GM18873 (cell line): ENCODE measurements at regions not wholly inside any gene's neighbourhood (a gene's known extent, or its start where the extent isn't known, plus 50 kb on each side); places are given as distances from the start of the nearest gene placed in this dataset.
A peak's percentile ranks its signal among the peaks of the same experiment; 100 is the strongest.

Source experiments
- ATAC-seq: cut with Tn5 transposase; IDR thresholded peaks from one replicate; pipeline ENCODE4 v1.9.1; 2021; ENCODE audit warnings: mild to moderate bottlenecking, moderate library complexity, moderate number of reproducible peaks; ENCODE audit not compliant: unreplicated experiment, low FRiP score

DNA sequence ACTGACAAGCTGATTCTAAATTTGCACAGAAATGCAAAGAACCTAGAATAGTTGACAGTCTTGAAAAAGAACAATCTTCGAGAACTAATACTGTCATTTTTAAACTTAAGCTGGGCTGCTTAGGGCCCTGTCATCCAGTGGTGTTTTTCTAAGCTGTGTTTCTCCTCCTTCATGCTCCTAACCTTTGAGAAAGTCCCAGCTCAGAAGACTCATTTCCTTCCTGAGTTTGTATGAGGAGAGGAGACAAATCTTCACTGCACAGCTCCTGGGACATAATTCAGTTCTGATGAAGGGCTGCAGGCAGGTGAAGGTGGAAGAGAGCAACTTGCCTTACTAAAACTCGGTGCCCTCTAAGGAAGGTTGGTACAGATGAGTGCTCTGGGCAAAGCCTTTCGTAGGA, 109.5 kb upstream of the ANKRD55 start:
- no peak for ATAC-seq

DNA sequence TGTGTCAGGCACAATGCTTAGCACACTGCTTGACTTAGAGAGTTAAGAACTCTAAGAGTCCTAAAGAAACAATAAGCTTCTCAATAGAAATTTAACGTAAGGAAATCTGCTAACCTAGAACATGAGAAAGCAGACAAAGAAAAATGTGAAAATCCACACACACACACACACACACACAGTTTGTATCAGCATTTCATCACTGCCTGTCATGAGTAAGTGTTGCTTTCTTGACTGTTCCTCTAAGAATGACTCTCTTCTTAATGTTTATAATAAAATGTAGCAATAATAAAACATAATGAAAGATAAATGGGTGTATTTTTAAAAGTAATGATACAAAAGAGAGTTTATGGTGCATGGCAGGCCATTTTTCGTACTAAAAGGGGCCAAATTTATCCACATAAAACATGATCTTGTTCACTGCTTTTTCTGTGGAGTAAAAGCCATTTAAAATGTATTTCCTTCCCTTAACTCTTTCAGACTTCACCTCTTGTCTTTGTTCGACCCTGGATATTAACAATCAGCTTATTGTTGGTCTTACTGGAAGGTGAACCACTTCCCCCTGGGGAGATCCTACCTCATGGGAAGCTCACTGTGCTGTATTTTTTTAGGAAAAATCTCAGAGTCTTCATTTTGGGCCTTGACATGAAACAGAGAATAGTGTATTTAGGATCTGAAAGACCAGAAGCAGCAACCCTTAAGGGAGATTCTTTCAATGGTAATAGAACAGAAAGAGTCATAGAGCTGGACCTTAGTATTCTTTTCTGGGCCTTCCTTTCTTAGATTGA, 107.3 kb upstream of the ANKRD55 start:
- ATAC-seq: no peak

DNA sequence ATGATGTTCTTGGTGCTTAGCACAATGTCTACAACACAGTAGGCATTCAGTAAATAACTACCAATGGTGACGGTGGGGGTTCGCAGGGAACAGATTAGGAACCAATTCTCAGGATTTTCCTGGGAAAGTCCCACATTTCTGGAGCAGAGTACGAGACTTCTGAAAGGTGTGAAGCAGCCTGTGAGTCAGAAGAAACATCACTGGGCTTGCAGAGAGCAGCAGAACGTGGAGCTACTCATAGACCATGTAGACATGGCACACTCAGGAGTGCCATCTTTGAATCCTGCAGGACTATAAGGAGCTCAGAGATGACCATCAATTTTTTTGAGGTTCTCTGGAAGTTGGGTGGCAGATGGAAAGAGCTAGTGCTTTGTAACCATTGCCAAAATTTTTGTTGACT, 106.6 kb upstream of the ANKRD55 start:
- ATAC-seq: no peak

DNA sequence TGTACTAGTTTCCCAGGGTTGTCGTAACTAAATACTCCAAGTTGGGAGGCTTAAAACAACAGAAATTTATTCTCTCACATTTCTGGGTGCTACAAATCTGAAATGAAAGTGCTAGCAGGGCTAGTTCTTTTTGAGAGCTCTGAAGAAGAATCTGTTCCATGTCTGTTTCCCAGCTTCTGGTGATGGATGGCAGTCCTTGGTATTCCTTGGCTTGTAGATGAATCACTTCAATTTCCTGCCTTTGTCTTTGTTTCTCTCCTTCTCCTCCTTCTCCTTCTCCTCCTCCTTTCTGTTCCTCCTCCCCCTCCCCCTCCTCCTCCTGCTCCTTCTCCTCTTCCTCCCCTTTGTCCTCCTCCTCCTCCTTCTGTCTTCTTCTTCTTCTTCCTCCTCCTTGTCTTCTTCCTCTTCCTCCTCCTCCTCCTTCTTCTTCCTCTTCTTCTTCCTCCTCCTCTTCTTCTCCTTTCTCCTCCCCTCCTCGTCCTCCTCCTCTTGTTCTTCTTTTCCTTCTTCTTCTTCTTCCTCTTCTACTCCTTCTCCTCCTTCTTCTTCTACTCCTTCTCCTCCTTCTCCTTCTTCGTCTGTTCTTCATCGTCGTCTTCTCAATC, 104.7 kb upstream of the ANKRD55 start:
- no peak for ATAC-seq

DNA sequence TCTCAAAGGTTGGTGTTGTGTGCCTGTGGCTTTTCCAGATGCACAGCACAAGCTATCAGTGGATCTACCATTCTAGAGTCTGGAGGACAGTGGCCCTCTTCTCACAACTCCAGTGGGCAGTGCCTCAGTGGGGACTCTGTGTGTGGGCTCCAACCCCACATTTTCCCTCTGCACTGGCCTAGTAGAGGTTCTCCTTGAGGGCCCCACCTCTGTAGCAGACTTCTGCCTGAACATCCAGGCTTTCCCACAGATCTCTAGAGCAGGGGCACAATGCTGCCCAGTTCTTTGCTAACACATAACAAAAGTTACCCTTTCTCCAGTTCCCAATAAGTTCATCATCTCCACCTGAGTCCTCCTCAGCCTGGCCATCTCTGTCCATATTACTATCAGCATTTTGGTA, 102.1 kb upstream of the ANKRD55 start:
- ATAC-seq: no peak

DNA sequence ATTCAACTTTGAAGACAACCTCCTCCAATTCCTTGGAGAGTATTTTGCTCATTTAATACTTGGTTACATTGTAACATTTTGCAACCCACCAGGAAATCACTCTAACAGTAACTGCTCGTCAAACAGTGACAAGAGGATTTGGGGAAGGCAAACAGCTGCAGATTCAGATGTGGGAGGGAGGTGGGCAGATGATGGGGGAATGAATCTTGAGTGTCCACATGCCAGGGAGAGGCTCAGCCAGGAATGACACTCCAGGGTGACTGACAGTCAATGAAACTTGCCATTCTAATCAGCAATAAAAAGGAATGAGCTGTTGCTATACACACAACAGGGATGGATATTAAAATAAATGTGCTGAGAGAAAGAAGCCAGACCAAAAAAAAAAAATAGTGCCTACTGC, 97.7 kb upstream of the ANKRD55 start:
- ATAC-seq: no peak

DNA sequence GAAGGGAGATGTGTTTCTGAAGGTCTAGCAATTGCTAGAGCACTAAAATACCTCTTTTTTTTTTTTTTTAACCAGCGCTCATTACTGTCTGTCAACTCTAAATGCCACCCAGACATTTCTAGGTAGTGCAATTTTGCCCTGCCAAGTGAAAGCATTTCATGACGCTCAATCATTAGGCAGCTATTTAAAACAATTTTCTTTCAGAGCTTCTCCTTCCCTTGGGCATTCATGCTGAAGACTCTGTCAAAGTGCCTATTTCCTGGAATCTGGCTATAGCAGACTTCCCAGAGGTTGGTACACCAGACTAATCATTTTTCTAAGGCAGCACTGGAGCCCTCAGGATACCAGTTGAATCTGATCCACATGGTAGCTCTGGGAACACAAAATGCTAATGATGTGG, 97.0 kb upstream of the ANKRD55 start:
- ATAC-seq: no peak

DNA sequence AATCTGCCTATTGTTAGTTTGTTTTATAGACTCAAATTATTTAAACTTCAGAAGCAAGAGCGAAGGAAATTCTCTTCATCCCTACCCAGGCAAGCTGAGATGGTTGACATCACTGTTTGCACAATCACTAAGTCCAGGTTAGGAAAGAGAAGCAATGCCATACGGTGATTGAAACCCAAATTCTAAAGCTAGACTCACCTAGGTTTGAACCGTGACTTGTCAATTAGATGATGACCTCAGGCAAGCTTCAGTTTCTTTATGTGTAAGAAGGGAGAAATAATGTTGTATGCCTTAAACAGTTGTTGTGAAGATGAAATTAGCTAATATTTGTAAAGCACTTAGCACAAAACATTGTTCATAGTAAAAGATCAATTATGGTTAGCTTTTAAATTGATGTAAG, 96.5 kb upstream of the ANKRD55 start:
- ATAC-seq: peak; percentile 51

DNA sequence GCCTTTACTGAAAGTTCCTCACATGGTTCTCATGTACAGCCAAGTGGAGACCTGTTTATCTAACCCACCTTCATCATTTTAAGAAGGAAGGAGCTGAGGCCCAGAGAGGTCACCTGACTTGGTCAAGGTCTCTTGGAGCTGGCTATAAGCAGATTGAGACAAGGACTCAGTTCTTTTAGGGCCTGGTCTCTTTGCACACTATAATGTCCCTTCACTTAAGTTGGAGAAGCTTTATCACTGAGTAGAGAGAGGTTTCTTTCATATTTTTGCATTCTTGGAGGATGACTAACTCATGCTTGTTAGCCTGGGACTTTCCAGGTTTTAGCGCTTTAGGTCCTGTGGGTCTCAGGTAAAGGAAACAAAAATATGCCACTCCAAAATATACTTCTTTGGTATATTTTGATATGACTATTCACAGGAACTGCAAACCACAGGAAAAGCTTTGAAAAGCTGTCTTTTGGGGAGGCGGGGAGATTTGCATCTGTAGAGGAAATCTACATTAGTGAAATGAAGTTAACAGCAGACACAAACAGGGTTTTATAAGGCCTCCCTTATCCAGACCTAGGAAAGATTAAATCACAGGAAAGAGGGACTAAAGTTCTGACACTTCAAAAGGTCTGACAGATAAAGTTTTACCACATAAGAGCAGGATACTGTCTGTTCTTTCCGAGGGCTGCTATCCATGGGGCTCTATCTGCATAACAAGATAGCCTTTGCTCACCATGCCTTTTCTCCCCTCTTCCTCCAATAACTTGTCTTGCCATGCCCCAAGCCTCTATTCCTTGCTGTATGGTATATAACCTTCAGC, 95.8 kb upstream of the ANKRD55 start:
- peak; percentile 61 for ATAC-seq

DNA sequence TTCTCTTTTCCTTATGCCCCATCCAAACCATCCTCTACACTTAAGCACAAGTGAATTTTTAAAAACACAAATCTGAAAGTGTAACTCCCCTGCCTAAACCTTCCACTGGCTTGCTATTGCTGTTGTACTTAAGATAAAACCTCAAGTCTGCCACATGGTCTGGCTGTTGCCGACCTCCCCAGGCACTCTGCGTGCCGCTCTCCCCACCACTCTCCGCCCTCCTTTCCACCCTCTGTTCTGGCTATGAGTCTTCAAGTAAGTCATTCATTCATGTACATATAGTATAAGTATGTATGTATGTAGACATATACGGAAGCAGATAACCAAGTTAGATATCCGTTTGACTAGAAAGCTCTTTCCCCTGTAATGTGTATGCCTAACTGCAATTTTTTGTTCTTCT, 94.7 kb upstream of the ANKRD55 start:
- peak; percentile 60 for ATAC-seq

DNA sequence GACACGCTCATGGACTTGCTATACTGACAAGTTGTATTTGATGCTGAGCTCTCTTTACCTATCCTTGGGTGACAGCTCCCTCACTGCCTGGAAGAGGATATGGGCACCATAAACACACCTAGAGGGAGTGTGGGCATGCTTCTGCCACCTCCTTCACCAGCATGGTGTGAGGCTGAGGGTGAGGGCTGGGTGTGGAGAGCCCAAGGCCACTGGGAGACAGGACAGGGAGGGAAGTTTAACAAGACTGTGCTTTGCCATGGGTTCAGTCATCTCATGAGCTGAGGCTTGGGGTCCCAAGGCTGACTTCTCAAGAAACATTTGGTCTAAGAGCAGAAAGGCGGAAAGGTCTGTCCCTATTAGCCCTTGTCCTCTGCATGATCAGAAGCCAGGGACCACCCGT, 93.6 kb upstream of the ANKRD55 start:
- ATAC-seq: no peak

DNA sequence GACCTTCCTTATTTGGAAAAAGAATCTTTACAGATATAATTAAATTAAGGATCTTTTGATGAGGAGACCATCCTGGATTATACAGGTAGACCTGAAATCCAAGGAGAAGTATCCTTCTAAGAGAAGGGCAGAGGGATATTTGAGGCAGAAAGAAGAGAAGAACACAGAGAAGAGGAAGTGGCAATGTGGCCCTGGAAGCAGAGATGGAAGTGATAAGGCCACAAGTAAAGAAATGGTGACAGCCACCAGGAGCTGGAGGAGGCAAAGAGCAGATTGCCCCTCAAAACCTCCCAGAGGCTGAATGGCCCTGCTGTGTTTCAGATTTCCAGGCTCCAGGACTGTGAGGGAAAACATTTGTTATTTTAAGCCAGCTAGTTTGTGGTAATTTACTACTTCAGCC, 93.0 kb upstream of the ANKRD55 start:
- ATAC-seq: no peak

DNA sequence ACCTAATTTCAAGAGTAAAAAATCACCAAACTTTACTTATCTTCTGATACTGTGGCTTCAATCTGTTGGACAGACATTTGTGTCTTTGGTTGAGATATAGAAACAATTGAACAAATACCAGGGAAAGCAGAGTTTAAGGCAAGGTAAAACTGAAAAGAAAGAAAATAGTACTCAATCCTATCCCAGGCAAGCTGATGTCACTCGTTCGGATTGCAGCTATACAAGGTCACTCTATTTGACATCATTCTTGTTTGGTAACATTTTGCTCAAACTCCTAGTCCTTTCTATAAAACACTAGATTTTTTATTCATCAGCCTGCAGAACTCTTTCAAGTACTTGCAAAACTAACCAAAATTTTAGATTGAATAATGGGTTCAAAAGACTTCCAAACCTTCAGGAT, 91.9 kb upstream of the ANKRD55 start:
- ATAC-seq: no peak

DNA sequence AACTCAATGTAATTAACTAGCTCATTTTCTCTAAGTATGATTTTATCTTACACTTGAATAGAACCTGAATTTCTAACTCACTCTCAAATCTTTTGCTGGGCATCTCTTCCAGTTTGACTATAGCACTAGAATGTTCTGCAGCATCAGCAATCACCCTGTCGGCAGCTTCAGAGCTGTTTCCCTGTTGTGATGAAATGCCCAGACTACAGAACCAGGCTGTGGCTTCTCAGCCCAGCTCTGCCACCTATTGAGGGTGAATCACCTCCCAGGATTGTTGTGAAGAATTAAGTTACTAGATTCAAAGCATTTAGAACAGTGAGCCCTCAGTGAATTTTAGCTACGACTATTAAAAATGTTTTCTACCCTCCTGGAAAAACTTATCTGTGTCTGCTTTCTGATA, 90.4 kb upstream of the ANKRD55 start:
- ATAC-seq: no peak

DNA sequence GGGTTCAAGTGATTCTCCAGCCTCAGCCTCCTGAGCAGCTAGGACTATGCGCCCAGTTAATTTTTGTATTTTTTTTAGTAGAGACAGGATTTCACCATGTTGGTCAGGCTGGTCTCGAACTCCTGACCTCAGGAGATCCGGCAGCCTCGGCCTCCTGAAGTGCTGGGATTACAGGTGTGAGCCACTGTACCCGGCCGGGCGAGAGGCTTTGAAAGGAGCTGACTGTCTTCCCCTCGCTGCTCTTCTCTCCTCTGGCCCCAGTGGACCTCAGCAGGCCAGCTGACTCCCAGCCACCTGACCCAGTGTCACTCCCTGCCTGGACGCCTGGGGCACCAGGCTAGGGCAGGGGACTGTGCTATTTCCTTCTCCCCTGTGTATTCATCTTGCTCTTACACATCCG, 89.5 kb upstream of the ANKRD55 start:
- ATAC-seq: no peak

DNA sequence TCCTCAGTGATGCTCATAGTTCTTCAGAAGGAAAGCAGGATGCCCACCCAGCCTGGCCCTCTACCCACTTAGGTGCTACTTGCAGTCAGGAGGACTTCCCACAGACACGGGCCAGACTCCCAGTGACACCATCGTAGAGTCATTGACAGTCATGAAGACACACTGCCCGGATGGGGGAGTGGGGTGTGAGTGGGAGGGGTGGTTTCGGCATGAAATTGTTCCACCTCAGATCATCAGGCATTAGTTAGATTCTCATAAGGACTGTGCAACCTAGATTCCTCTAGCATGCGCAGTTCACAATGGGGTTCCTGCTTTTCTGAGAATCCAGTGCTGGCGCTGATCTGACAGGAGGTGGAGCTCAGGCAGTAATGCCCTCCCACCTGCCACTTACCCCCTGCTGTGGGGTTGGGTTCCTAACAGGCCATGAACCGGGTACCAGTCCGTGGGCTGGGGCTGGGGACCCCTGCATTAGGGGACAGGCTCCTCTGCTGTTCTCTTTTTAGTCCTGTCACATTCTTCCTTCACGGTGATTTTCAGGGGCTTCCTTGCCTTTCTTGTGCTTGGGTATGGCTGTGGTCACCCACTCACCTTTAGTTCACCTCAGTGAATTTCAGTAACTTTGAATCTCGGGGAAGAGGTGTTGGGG, 88.2 kb upstream of the ANKRD55 start:
- no peak for ATAC-seq

DNA sequence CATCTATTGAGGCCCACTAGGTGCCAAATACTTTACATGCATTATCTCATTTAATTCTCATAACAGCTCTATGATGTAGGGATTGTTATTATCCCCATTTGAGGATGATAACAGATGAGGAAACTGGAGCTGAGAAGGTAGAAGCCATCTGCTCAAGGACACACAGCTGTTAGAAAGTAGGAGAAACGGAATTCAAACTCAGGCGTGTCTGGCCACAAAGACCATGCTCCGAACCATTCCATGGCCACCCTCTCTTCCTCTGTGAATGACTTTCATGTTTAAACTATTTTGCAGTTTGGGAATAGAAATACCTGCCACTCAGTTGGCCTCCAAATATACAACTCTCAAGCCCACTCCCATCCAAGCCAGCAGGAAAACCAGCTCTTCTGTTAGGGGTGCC, 87.6 kb upstream of the ANKRD55 start:
- no peak for ATAC-seq

DNA sequence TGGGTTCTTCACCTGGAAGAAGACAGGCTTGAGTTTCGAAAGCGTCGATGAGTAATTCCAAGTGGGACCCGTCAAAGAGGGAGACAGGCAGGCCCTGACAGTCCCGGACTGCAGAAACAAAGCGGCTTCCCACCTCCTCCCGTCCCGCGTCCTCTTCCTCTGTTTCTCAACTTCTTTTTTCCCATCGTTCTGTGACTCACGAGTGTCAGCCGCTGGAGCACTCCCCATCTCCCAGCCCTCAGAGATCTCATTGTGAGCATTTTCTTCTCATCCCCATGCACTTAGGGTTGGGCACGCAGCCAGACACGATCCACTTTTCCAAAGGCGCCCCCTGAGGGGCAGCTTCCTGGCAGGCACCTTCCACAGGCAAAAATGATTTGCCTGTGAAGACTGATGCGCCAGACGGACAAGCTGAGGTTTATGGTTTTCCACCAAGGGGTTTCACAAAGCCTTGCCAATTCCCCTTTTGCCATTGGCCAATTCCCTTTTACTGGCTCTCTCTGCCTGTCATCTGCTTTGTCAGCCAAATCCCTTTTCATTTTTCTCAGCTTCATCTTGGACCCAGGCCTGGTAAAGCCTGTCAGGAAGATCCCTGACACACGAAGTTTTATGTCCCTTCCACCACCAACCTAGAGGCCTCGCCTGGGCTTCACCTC, 86.5 kb upstream of the ANKRD55 start:
- ATAC-seq: no peak

DNA sequence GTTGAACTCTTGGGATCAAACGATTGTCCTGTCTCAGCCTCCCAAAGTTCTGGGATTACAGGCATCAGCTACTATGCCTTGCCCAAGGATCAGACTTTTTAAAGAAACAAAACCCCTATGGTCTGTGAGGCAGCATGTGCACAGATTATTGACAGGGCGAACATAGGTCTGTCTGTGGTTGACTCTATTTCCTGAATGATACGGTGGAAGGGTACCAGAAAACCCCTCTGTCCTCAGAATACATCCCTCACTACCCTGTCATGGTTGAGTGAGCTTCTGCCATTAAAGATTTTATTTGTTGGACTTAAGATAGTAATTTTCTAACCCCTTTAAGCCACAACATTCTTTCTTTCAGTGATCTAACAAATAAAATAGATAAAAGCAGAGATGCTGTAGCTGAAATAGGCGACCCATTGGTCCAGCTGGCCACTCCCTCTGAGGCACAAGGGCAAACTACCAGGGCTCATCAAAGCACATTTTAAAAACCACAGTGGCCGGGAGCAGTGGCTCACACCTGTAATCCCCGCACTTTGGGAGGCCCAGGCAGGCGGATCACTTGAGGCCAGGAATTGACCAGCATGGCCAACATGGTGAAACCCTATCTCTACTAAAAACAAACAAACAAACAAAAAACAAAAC, 84.9 kb upstream of the ANKRD55 start:
- ATAC-seq: peak; percentile 77
